GM10248 (cell line): ENCODE measurements at regions not wholly inside any gene's neighbourhood (a gene's known extent, or its start where the extent isn't known, plus 50 kb on each side); places are given as distances from the start of the nearest gene placed in this dataset.
"Not testable (repeated sequence)": the region's sequence is repeated elsewhere in the genome, so short reads cannot be mapped to it uniquely, and the experiment has no call there.

Experiments used
- CTCF ChIA-PET: fragments of 300-600 bp; sonication (Branson Sonifier 250); formaldehyde crosslinking; extraction: SDS; loops from one replicate; lab custom pipeline; 2021; ENCODE audit warnings: antibody characterized with exemption; lab: Yijun Ruan, JAX
- POLR2A ChIA-PET: fragments of 350-650 bp; sonication (Branson Sonifier 250); formaldehyde crosslinking; extraction: SDS; loops from one replicate; lab custom pipeline; 2020; ENCODE audit warnings: antibody characterized with exemption; lab: Yijun Ruan, JAX
- DNase-seq: peaks from one replicate; pipeline ENCODE4 v3.0.0; 2012; ENCODE audit errors: extremely low spot score
- CTCF ChIP-seq: IDR thresholded peaks from 2 replicates; pipeline ENCODE4 v1.5.1; 2012; ENCODE audit warnings: mild to moderate bottlenecking, low read depth; ENCODE audit errors: extremely low read depth, missing control alignments, control extremely low read depth

GRCh38 chr17:33567223-33567622, 274.1 kb upstream of the ASIC2 start:
- TF ChIP-seq CTCF = no peak
- CTCF ChIA-PET = interaction anchor here (0.9 to 2.2 kb wide), 2 partner anchors 11 to 107 kb away, joined by 3 to 7 read pairs; no protein-coding TSS in a partner anchor
- no peak for DNase-seq
- POLR2A ChIA-PET = no interaction called here

GRCh38 chr17:33572615-33573014, 279.5 kb upstream of the ASIC2 start:
- no peak for TF ChIP-seq CTCF
- ChIA-PET CTCF (no interaction called here), POLR2A (no interaction called here)
- no peak for DNase-seq

GRCh38 chr17:33574942-33575445, 281.9 kb upstream of the ASIC2 start:
- DNase-seq = no peak
- ChIA-PET POLR2A (no interaction called here), CTCF (interaction anchor here (1.5 kb wide), 1 partner anchor 98 kb away, joined by 3 read pairs; no protein-coding TSS in a partner anchor)
- no peak for TF ChIP-seq CTCF

- POLR2A ChIA-PET, CTCF ChIA-PET, DNase-seq: not testable (repeated sequence)
Measured at GRCh38 chr17:33579740-33580139, 286.6 kb upstream of the ASIC2 start.

- TF ChIP-seq CTCF = no peak
- CTCF ChIA-PET = no interaction called here
- DNase-seq = no peak
- POLR2A ChIA-PET = no interaction called here
Measured at GRCh38 chr17:33580215-33580614, 287.1 kb upstream of the ASIC2 start.

- no peak for TF ChIP-seq CTCF
- no peak for DNase-seq
- POLR2A ChIA-PET = no interaction called here
- CTCF ChIA-PET = no interaction called here
Measured at GRCh38 chr17:33582661-33583060, 289.6 kb upstream of the ASIC2 start.

- POLR2A ChIA-PET = no interaction called here
Measured at GRCh38 chr17:33583518-33584417, 290.7 kb upstream of the ASIC2 start.

More at GRCh38 chr17:33583518-33584417, 290.7 kb upstream of the ASIC2 start:
- no peak for TF ChIP-seq CTCF
- CTCF ChIA-PET = interaction anchor here (0.7 to 2.7 kb wide), 3 partner anchors 11 to 62 kb away, joined by 3 to 8 read pairs (median 3); no protein-coding TSS in a partner anchor
- DNase-seq = no peak
